HG03457 (cell line): ENCODE measurements at regions not wholly inside any gene's neighbourhood (a gene's known extent, or its start where the extent isn't known, plus 50 kb on each side); places are given as distances from the start of the nearest gene placed in this dataset.
"Not testable (repeated sequence)": the region's sequence is repeated elsewhere in the genome, so short reads cannot be mapped to it uniquely, and the experiment has no call there.

Experiments used
- ATAC-seq: cut with Tn5 transposase; IDR thresholded peaks from one replicate; pipeline ENCODE4 v1.9.1; 2021; ENCODE audit warnings: moderate number of reproducible peaks; ENCODE audit not compliant: unreplicated experiment

DNA sequence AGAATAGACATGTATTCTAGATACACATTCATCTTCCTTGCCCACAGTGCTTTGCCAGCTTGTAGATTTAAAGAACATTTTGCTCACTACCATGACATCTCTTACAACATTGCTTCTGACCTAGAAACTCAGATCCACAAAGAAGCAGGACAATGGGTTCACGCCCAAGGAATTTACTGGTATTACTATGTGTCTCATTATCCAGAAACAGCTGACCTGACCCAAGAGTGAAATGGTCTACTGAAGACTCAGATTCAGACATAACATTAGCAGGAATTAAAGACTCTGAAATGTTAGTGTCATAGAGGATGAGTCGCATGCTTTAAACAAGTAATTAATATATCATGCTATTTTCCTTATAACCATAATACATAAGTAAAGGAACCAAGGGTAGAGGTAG lies 731.4 kb downstream of the GALC start:
- ATAC-seq, result no peak

GRCh38 chr14:87260460-87260859 lies 732.5 kb downstream of the GALC start:
- ATAC-seq, result no peak

GRCh38 chr14:87257421-87257820 lies 735.6 kb downstream of the GALC start:
- ATAC-seq, result no peak

- no peak for ATAC-seq
Observed at GRCh38 chr14:87255058-87255457, 737.9 kb downstream of the GALC start.

DNA sequence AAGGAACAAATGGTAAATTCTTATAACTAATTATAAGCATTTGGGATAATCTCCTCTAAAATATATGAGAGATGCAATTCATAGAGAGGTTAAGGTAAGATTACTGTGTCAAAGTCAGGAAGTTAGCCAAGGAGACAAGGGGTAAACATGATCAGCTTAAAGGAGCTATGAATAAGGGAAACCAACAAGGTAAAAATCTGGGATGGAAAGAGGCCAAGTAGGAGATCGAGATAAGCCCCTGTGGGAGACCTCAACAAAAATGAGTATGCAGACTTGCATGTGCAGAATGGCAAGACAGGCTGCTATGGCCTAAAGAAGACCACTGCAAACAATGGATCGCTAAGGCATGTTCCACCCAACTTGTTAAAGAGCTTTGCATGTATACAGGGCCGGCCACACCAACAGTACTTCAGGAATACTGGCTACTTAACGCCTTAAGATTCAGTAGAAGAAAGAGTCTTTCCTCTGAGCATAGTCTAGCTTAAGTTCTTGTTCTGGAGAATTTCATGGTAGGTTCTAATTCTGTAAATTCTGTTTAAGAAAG lies 738.6 kb downstream of the GALC start:
- no peak for ATAC-seq

DNA sequence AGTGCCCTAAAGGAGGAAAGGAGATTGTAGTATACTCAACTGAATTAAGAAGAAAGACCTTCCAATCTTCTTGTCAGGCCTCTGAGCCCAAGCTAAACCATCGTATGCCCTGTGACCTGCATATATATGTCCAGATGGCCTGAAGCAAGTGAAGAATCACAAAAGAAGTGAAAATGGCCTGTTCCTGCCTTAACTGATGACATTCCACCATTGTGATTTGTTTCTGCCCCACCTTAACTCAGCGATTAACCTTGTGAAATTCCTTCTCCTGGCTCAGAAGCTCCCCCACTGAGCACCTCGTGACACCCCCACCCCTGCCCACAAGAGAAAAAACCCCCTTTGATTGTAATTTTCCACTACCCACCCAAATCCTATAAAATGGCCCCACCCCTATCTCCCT lies 739.2 kb downstream of the GALC start:
- not testable (repeated sequence) for ATAC-seq

- no peak for ATAC-seq
Observed at GRCh38 chr14:87252103-87252502, 740.9 kb downstream of the GALC start.

DNA sequence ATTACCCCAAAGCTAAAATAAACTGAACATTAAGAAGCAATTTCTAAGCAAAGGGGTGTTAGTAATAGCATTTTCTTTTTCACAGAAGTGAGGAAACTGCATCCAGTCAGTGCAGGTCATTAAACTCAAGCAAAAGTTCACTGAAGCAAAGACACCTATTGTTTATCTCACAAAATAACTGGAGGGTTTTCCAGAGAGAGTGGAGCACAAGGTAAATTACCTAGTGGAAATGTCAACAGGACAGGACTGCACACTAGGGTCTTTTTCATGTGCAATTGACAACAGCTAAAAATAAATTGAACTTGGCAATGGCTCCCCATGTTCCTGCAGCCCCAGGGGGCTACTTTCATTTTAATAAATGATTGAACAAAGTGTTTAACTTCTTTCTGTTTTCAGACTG lies 742.0 kb downstream of the GALC start:
- ATAC-seq, result no peak

GRCh38 chr14:87241018-87241768 lies 751.8 kb downstream of the GALC start:
- ATAC-seq, result no peak

DNA sequence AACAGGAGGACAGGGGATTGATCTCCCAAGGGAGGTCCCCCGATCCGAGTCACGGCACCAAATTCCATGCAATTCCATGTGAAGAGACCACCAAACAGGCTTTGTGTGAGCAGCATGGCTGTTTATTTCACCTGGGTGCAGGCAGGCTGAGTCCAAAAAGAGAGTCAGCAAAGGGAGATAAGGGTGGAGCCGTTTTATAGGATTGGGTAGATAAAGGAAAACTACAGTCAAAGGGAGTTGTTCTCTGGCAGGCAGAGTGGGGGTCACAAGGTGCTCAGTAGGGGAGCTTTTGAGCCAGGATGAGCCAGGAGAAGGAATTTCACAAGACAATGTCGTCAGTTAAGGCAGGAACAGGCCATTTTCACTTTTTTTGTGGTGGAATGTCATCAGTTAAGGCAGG lies 752.7 kb downstream of the GALC start:
- ATAC-seq, result not testable (repeated sequence)

GRCh38 chr14:87233806-87234384 lies 759.1 kb downstream of the GALC start:
- no peak for ATAC-seq

- ATAC-seq, result no peak
Observed at GRCh38 chr14:87233266-87233665, 759.7 kb downstream of the GALC start.

- no peak for ATAC-seq
Observed at GRCh38 chr14:87231336-87232026, 761.5 kb downstream of the GALC start.

DNA sequence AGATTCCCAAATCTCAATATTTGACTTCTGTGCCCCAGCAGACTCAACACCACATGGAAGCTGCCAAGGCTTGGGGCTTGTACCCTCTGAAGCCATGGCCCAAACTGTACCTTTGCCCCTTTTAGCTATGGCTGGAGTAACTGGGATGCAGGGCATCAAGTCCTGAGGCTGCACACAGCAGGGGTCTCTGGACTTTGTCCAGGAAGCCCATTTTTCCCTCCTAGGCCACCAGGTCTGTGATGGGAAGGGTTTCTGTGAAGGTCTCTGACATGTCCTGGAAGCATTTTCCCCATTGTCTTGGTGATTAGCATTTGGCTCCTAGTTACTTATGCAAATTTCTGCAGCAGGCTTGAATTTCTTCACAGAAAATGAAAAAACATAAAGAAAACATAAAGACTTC lies 762.3 kb downstream of the GALC start:
- no peak for ATAC-seq

GRCh38 chr14:87229131-87229530 lies 763.9 kb downstream of the GALC start:
- ATAC-seq, result no peak

DNA sequence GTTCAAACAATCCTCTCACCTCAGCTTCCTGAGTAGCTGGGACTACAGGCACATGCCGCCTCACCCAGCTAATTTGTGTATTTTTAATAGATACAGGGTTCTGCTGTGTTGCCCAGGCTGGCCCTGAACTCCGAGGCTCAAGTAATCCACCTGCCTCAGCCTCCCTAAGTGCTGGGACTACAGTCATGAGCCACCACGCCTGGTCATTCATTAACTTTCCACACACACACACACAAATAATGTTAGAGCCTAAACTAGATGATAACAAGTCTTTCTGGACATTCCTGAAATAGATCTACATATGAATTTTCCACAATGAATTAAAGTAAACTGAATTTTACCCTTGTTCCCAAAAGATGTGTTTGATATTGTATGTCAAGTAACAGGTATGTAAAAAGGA lies 776.0 kb downstream of the GALC start:
- ATAC-seq, result no peak

DNA sequence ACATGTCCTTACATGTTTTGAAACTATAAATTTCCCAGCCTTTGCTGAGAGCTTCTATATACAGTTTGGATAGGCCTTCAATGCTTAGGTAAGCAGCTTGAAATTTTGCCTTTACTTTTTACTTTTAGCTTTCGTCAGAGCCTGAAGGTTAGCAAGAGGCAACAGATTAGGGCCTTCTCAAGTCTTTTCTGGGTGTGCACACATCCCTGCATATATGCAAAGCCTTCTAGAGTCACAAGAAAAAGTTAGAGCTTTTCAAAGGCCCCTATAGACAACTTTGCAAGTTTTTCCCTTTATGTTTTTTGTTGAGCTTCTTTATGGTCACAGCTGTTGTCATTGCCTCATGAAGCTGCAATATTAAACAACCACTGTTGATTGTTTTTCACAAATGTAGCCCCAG lies 778.4 kb downstream of the GALC start:
- ATAC-seq, result no peak

DNA sequence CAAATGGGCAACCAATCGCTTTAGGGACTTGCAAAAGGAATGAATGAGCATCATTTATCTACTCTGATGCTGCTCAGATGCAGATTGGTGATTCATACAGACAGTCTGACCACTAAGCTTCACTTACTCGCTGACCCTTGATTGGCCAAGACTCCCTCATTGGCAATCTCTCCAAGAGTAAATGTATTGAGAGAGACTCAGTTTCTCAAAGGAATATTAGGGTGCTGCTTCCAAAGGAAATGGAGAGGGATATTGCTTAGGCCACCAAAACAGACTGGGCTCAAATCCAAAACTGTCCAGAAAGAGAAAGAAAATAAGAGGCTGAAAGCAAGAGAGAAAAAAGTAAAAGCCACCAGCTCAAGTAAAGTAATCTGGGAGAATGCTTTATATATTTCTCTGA lies 785.2 kb downstream of the GALC start:
- no peak for ATAC-seq

GRCh38 chr14:87205811-87206210 lies 787.2 kb downstream of the GALC start:
- no peak for ATAC-seq

- no peak for ATAC-seq
Observed at GRCh38 chr14:87203346-87203745, 789.6 kb downstream of the GALC start.

DNA sequence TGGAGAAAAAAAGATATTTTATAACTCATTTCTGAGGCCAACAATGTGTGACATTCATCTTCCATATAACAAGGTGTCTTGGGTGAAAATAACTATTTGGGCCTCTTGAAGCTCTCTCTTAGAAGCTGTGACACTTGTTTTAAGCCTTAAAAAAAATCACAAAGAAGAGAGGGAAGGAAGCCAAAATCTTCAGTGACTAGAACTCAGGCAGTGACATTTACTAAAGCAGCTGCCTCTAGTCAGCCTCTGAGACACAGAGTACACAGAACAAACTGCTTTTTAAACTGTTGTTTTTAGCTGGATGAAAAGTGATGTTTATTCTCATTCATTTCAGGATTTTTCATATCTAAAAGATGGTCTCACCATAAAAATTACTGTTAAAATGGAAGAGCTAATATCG lies 793.6 kb downstream of the GALC start:
- no peak for ATAC-seq

GRCh38 chr14:87196436-87196835 lies 796.5 kb downstream of the GALC start:
- no peak for ATAC-seq
